GM19025 (cell line): ENCODE measurements at regions not wholly inside any gene's neighbourhood (a gene's known extent, or its start where the extent isn't known, plus 50 kb on each side); places are given as distances from the start of the nearest gene placed in this dataset.

ENCODE experiments used
- ATAC-seq: cut with Tn5 transposase; IDR thresholded peaks from one replicate; pipeline ENCODE4 v1.9.1; 2021; ENCODE audit warnings: mild to moderate bottlenecking, low read depth, moderate library complexity; ENCODE audit not compliant: unreplicated experiment

DNA sequence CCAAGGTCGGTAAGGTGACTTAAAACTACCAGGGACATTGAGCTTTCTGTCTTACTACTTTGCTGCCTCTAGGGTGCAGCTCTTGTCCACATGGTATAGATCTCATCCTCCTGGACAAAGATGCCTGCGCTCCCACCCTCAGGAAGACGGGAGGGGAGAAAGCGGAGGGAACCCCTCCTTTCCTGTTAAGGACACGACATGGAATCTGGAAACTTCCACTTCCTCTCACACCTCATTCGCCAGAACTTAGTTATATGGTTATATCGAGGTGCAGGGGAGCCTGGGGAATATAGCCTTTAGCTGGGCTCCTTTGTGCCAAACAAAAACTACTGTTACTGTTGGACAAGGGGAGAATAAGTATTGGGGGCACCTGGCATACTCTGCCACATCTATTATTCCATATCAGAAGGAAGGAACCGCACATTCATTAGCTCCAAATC is 224.3 kb upstream of the TSHZ2 start:
- no peak for ATAC-seq

DNA sequence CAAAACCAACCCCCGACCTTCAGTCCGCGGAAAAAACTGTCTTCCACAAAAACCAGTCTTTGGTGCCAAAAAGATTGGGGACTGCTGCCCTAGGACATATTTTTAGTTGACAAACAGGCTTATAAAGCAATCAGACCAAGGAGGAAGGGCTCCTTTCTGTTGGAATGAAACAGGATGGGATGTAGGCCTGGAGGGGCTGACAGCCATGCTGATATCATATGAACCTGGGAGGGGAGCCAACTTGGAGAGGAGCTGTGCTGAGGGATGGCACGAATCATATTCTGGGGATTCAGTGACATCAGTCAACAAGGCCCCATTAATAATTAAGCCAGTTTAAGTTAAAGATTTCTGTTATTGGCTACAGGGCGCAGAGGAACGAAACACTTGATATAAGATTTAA is 225.4 kb upstream of the TSHZ2 start:
- no peak for ATAC-seq

DNA sequence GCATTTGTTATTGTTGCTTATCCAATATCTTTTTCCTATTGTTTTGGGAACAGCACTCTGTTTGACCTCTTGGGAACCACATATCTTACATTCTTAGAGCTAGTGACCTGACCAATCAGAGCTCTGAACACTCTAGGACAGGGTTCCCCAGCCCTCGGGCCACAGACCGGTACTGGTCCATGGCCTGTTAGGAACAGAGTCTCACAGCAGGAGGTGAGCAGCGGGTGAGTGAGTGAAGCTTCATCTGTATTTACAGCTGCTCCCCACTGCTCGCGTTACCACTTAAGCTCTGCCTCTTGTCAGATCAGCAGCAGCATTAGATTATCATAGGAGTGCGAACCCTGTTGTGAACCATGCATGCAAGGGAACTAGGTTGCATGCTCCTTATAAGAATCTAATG is 226.0 kb upstream of the TSHZ2 start:
- no peak for ATAC-seq

DNA sequence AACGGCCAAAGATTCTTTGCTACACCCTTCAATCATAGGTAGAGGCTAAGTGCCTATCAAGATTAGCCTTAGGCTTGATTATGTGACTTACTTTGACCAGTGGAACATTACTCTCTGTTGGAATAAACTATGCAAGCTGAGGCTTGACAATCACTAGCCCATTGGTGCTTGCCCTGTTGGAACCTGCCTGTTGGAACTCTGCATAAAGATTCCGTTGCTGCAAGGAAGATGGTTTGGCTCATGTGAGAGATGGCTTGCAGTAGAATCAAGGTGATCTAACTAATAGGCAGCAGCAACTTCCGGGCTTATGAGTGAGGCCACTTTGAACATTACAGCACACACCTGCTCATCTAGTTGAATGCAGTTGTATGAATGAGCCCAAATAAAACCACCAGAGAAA is 227.7 kb upstream of the TSHZ2 start:
- ATAC-seq, result no peak

DNA sequence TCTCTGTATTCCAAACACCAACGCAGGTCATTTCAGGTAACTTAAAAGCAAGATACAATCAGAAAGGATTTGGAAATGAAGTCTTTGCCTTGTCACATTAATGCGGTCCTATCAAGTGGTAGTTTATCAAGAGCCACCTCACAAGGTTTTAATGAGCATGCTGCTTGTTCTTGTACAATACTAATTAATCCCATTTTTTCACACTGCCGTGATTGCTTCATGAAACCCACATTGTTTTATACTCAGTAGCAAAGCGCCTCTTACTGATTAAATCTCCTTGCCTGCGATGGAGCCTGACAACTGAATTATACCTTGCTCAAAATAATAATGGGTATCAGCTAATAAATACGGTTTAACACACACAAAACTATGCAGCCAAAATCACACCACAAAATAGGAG is 234.1 kb upstream of the TSHZ2 start:
- ATAC-seq, result no peak

DNA sequence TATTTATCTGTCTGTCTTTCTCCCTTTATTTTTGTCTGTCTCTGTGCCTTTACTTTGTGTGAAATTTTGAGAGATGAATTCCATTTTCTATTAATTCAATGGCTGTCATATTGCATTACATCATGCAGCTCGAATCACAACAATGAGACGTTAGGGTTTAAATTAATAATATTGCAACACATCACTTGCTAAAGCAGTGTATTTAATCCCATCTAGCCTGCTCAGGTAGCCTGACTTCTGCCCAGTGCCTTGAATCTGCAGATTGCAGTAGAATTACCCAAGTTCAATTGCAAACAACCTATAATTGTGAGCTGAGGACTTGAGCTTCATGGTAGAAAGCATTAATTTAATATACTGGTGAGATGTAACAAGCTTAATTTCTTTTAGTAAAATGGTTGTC is 235.7 kb upstream of the TSHZ2 start:
- ATAC-seq, result no peak

DNA sequence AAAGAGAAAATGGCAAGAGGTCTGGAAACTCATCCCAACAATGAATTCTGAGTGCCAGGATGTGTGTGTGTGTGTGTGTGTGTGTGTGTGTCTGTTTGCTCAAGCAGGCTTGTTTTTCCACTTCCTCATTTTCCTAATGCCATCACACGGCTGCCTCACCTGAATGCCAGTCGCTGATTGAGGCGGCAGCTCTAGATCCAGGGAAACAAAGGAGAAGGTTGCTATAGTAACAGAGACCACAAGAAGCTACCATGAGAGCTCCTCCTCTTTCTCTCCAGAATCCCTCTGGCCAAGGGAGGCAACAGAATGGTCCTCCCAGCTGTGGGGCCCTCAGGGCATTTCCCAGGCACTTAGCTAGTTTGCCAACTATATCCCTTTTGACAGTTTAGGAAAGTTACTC is 241.1 kb upstream of the TSHZ2 start:
- no peak for ATAC-seq

DNA sequence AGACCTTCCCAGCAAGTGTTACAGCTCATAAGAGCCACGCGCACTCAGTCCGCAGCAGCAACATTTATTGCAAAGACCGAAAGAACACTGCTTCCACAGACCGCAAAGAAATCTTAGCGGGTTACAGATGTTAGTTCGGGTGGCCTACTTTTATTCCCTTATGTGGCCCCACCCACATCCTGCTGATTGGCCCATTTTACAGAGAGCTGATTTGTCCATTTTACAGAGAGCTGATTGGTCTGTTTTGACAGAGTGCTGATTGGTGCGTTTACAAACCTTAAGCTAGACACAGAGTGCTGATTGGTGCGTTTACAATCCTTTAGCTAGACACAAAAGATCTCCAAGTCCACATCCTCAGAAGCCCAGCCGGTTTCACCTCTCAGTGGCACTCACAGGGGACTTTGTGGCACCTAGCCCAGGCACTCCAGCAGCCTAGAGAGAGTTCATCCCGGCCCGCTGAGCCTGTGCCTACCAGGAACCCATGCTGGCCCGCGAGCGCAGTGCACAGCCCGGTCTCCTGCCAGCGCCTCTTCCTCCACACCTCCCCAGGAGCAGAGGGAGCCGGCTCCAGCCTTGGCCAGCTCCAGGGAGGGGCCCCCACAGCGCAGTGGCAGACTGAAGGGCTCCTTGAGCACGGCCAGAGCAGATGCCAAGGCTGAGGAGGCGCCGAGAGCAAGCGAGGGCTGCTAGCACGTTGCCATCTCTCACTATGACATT is 244.3 kb upstream of the TSHZ2 start:
- ATAC-seq, result no peak

DNA sequence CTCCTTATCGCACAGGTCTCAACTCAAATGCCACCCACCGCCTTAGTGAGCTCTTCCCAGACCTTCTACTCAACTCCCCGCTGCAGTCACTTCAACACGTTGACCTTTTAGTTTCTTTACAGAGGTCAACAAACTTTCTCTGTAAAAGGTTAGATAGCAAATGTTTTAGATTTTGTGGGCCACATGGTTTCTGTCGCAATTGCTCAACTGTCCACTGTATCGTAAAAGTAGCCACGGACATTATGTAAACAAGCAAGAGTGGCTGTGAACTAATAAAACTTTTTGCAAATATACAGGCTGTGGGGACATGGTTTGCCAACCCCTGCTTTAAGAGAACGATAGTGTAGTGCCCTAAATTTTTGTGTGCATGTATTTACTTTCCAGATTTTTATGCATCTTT is 247.6 kb upstream of the TSHZ2 start:
- ATAC-seq, result no peak

DNA sequence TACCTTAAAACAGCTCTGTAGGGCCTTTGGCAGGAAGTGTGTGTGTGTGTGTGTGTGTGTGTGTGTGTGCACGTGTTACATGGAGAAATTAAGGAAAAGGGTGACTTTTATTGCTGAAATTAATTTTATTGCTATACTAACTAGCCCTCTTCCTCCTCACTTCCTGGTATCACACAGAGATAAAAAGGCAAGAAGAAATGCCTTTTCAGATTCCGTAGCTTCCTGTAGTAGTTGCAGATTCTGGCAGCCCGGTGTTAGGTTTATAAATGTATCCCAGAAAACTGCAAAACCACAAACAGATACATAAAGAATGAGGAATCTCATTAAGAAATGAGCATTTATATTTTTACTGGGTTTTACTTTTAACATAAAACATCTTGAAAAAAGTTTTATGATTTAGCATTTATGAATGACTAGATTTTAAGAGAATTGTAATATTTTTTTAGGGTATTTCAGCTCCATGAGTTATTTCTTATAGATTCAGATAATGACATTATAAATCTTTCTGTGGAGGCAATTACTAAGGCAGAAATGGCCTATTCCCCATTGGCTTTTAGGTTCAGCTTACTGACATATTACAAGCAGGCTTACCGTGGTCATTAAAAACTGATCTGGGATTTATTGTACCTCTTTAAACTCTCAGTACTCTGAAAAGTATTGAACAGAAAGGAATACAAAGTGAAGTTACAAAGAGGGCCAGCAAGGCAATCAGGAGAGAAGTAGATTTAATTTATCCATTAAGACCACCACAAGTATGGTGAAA is 249.1 kb upstream of the TSHZ2 start:
- ATAC-seq, result no peak

DNA sequence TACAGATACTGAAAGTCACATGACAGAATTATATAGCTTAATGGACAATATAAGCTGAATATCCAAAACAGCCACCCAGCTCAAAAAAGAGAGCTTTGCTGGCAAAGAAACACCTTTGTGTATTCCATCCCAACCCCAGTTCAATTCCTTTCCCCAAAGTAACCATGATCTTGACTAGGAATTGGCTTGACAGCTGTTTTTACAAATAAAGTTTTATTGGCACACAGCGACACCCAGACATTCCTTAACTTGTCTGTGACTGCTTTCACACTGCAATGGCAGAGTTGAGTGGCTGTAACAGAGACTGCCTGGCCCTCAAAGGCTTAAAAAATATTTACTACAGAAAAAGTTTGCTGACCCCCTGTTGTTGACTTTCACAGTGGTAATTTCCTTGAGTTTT is 264.0 kb upstream of the TSHZ2 start:
- ATAC-seq, result no peak

DNA sequence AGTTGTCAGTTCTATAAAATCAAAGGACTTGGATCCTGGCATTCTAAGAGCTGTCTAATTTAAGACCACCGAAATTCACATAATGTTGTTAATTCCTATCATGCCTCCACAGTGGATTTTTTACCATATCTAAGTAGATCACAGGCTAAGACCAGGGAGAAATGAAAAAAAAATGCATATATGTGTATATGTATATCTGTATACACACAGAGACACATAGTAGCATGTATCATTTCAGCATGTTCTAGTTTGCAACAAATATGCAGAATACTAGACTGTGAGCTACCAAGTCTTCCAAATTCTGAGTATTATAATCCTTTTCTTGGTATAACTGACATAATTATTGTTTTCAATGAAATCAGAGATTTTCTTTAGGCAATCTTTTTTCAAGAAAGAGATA is 267.6 kb upstream of the TSHZ2 start:
- ATAC-seq, result no peak

DNA sequence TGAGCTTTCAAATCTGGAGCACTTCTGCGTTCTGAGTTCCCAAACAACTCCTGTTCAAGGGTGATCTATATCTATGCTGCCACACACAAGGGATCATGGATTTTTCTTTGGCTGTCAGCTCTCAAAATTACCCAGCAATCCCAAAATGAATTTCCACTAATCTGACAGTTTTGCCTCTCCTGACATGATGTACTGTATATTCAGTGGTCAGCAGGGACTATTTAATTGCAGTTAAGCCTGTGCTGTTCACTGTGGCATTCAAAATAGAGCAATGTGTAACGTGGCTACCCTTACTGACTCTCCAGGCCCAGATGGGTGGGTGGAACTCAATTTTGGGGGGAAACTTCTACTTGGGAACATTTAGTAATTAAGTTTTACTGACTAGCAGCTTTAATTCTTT is 283.8 kb upstream of the TSHZ2 start:
- ATAC-seq, result no peak

DNA sequence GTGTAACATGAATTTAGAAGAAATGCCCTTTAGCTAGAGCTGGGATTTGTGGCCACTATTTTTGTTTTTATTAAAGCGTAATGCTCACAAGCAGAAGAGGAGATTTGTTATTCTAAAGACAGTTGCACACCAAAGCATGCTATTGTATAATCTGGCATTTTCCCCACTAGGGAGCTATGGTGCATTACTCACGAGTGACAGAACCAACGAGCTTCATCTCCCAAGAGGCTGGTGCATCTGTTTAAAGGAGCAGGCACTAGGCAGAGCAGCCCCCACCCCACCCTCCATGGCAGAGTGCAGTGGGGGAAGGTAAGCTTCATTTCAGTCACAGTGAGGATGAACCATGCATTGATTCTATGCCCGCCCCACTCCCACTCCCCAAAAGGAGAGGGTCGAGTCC is 287.3 kb upstream of the TSHZ2 start:
- ATAC-seq, result no peak

DNA sequence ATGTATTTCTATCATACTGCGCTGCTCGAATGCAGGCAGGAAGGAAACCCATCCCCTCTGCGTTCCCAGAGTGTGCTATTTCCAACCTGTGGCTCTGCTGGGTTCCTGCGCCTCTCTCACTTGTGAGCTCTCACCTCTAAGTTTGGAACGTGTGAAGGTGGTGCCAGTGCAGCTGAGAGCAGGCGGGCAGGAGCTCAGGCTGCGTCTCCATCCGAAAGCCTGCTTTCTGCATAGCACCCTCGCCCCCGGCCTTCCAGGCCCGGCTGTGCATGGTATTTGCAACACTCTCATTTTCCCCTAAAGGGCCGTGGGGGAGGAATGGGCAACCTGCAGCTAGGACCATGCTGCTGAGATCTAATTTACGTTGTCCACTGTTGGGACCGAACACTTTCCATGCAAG is 288.0 kb upstream of the TSHZ2 start:
- no peak for ATAC-seq

DNA sequence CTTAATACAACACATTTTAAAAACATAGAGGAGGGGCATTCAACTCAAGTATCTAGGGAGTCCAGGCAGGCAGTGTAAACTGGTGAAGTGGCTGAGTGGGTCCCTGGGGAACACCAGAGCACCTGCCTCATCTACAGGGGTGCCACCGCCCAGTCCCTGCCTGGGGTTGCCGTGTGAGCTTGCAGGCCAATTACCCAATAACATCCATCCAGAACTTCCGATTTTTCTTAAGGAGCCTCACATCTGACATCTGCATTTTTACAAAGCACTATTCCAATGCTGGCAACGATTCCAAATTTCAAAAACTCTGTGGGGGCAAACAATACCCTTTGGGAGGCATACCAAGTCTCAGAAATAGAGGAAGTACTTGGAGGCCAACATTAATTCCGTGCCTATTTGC is 288.4 kb upstream of the TSHZ2 start:
- no peak for ATAC-seq

DNA sequence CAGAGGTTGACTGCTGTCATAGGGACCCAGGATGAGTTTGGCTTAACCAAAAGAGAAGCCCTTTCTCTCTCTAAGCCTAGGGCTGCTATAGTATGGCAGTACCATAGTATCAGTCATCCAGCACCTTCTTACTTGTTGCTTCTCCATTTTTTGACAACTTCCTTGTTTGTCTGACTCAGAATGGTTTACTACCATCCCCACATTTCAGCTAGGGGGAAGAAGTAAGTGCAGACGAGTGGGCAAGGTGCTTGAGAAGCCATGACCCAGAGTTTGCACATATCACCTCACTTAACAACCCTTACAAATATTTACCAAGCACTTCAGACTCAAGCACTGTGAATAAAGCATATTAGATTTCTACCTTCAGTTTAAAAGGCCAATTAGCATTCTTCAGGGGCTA is 289.9 kb upstream of the TSHZ2 start:
- ATAC-seq, result no peak

DNA sequence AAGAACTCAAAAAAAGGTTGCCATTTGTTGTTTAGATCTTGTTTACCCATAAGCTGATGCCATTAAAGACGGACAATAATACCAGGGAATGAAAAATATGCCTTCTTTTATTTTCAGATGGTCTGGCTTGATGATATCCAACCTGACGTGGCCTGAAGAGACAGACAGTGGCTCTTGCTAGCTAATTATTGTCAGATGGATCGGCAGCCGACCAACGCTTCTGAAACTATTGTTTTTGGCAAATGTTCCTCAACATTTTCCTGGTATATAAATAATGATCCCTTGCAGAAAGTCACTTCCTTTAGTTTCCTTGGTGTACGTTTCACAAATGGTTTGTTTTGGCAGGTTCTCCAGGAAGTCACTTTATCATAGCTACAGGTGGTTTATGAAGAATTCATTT is 290.9 kb upstream of the TSHZ2 start:
- ATAC-seq, result no peak

DNA sequence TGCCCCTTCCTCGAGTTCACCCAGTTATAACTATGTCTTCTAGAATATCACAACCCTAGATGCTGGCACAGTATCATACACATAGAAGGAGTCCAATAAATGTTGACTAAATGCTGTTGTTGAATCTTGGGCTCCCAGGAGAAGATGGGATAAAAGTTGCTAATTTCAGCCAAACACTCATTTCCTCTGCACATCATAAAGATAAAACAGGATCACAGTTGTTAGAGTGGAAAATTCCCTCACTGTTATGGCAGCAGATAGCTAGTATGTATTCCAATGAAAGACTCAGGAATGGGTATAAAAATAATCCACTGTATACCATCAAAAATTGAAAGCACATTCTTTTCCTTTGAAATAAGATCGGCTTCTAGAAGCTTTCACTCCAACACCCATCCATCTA is 294.9 kb upstream of the TSHZ2 start:
- ATAC-seq, result no peak

DNA sequence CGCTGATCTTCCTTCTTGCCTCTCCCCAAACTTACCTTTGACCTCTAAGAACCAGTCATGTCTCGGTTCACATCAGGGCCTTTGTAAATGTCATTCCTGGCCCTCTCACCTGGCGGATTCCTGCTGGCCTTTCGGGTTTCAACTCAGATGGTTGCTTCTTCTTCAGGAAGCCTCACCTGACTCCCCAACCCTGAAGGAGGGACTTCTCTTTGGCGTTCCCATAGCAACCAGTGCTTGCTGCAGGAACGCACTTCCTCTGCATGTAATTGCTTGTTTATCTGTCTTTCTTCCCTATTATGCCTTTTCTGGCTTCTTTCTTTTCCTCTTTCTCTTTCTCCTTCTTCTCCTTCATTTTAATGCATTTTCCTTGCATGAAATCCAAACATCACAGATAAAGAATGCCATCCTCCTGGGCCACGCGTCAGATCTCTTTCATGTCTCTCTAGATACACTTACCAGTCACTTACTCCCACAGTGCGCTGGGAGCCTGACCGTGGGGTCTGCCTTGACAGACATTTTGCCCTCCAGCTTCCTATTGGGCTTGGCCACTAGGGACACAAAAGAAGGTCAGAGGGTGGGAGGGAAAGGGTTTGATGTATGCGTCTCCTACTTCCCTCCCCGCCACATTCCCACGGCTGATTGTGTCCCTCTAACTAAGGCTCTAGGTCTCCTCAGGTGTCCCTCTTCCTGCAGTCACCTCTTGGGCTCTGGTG is 295.7 kb upstream of the TSHZ2 start:
- no peak for ATAC-seq

DNA sequence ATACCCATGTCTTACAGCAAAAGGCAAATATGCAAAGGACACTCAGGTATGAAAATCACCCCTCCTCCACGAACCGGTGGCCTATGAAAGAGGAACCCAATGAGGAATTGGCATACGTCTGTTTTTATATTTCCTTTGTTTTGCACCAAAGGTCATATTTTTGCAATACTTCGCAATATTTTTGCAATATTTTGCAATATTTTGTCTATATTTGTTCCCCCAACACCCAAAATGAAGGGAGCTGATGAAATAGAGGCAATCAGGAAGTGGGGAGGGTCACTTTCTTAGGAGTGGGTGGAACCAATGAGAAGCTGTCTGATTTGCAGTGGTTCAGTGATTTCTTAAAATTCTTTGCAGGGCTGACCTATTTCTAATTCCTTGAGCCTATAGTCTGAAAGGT is 296.8 kb upstream of the TSHZ2 start:
- ATAC-seq, result no peak

DNA sequence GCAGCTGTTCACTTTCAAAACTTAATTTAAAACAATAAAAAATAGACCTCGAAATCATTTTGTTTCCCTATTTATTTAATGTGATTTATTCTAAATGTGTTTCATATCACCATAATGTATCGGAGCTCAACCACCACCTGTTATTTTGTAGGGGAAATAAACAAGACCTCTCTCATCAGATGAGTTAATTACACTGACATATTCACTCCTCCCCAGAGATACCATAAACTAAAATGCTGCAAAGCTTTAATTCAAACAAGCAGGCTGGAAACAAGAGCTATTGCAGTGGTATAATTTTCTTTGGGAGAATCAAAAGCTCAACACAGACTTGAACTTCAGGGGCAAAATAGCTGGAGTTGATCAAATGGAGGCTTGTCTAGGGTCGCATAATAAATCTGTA is 303.5 kb upstream of the TSHZ2 start:
- no peak for ATAC-seq
